Mesodermal cell (in vitro differentiated cells): ENCODE measurements at regions not wholly inside any gene's neighbourhood (a gene's known extent, or its start where the extent isn't known, plus 50 kb on each side); places are given as distances from the start of the nearest gene placed in this dataset.
"Not testable (repeated sequence)": the region's sequence is repeated elsewhere in the genome, so short reads cannot be mapped to it uniquely, and the experiment has no call there.

Source experiments
- H3K27ac ChIP-seq: 2 replicates; pipeline ENCODE4 v1.7.0; 2013; ENCODE audit warnings: mild to moderate bottlenecking, low read depth, low read length, moderate library complexity; ENCODE audit not compliant: severe bottlenecking
- H3K36me3 ChIP-seq: 2 replicates; pipeline ENCODE4 v1.7.1; 2013; ENCODE audit warnings: mild to moderate bottlenecking, low read length, moderate library complexity; ENCODE audit not compliant: control insufficient read depth, insufficient read depth
- H3K4me1 ChIP-seq: one replicate; pipeline ENCODE4 v1.7.1; 2013; ENCODE audit warnings: mild to moderate bottlenecking, low read length; ENCODE audit not compliant: insufficient read depth, control insufficient read depth, poor library complexity, severe bottlenecking
- H3K4me3 ChIP-seq: 2 replicates; pipeline ENCODE4 v1.7.0; 2013; ENCODE audit warnings: low read length, control low read depth, mild to moderate bottlenecking; ENCODE audit not compliant: insufficient read depth, poor library complexity, severe bottlenecking; ENCODE audit errors: extremely low read depth
- H3K9me3 ChIP-seq: 2 replicates; pipeline ENCODE4 v1.7.1; 2013; ENCODE audit warnings: mild to moderate bottlenecking, low read length, moderate library complexity; ENCODE audit not compliant: control insufficient read depth
- WGBS, 2 experiments: methylation state at CpG; one replicate each; pipeline ENCODE4 v1.1.5; 2013; ENCODE audit warnings: missing lambda C conversion rate in 2 of 2; ENCODE audit not compliant: insufficient coverage in 2 of 2; 5-methylcytosine and 5-hydroxymethylcytosine counted together

GRCh38 chr1:94658221-94658620, 116.7 kb upstream of the F3 start:
- peak overlapping the region; percentile 33 for H3K27ac ChIP-seq
- H3K4me3 ChIP-seq = no peak overlapping the region
- peaks cover 21% of the 10 kb centered on the region for H3K4me1 ChIP-seq
- no peaks in the 10 kb centered on the region for H3K36me3 ChIP-seq
- WGBS, 2 experiments = no CpG with 5 or more reads among the region's 3 CpGs
- H3K9me3 ChIP-seq = no peaks in the 10 kb centered on the region

- WGBS, 2 experiments = 58 to 100% methylated on average over 1 to 2 of the region's 4 CpGs
- Histone ChIP-seq H3K27ac (peak overlapping the region; percentile 33), H3K4me1 (peaks cover 22% of the 10 kb centered on the region)
- not testable (repeated sequence) for H3K36me3 ChIP-seq, H3K4me3 ChIP-seq, H3K9me3 ChIP-seq
Measured at GRCh38 chr1:94657776-94658175, 116.2 kb upstream of the F3 start.

GRCh38 chr1:94656967-94657366, 115.4 kb upstream of the F3 start:
- H3K4me1 ChIP-seq = peaks cover 22% of the 10 kb centered on the region
- no peak overlapping the region for H3K27ac ChIP-seq
- WGBS, 2 experiments = no CpG with 5 or more reads among the region's 2 CpGs
- no peak overlapping the region for H3K4me3 ChIP-seq
- H3K9me3 ChIP-seq = no peaks in the 10 kb centered on the region
- H3K36me3 ChIP-seq = no peaks in the 10 kb centered on the region

- no peaks in the 10 kb centered on the region for H3K9me3 ChIP-seq
- no peak overlapping the region for H3K4me3 ChIP-seq
- peaks cover 17% of the 10 kb centered on the region for H3K4me1 ChIP-seq
- no peaks in the 10 kb centered on the region for H3K36me3 ChIP-seq
- WGBS, 2 experiments = 82 to 90% methylated on average over 4 of the region's 4 CpGs
- no peak overlapping the region for H3K27ac ChIP-seq
Measured at GRCh38 chr1:94654919-94655318, 113.4 kb upstream of the F3 start.

- WGBS, 2 experiments = 100% methylated on average over 1 of the region's 1 CpG; no CpG with 5 or more reads in 1 of the 2 experiments
- peaks cover 17% of the 10 kb centered on the region for H3K4me1 ChIP-seq
- no peak overlapping the region for H3K27ac ChIP-seq
- H3K36me3 ChIP-seq = no peaks in the 10 kb centered on the region
- H3K4me3 ChIP-seq = no peak overlapping the region
- no peaks in the 10 kb centered on the region for H3K9me3 ChIP-seq
Measured at GRCh38 chr1:94654459-94654858, 112.9 kb upstream of the F3 start.

- Histone ChIP-seq H3K27ac (no peak overlapping the region), H3K9me3 (no peaks in the 10 kb centered on the region), H3K4me3 (no peak overlapping the region), H3K4me1 (peaks cover 17% of the 10 kb centered on the region), H3K36me3 (no peaks in the 10 kb centered on the region)
- no CpG with 5 or more reads among the region's 1 CpG for WGBS, 2 experiments
Measured at GRCh38 chr1:94654031-94654430, 112.5 kb upstream of the F3 start.

GRCh38 chr1:94653454-94653853, 111.9 kb upstream of the F3 start:
- H3K4me3 ChIP-seq = no peak overlapping the region
- no peak overlapping the region for H3K27ac ChIP-seq
- H3K4me1 ChIP-seq = peaks cover 17% of the 10 kb centered on the region
- no peaks in the 10 kb centered on the region for H3K9me3 ChIP-seq
- H3K36me3 ChIP-seq = no peaks in the 10 kb centered on the region
- 93% methylated on average over 2 of the region's 3 CpGs; no CpG with 5 or more reads in 1 of the 2 experiments for WGBS, 2 experiments

- H3K4me1 ChIP-seq = peaks cover 12% of the 10 kb centered on the region
- no peaks in the 10 kb centered on the region for H3K9me3 ChIP-seq
- WGBS, 2 experiments = 94 to 100% methylated on average over 2 of the region's 2 CpGs
- H3K36me3 ChIP-seq = no peaks in the 10 kb centered on the region
- H3K4me3 ChIP-seq = no peak overlapping the region
- H3K27ac ChIP-seq = no peak overlapping the region
Measured at GRCh38 chr1:94651076-94651475, 109.5 kb upstream of the F3 start.

GRCh38 chr1:94650301-94650700, 108.7 kb upstream of the F3 start:
- Histone ChIP-seq H3K27ac (no peak overlapping the region), H3K4me3 (no peak overlapping the region), H3K36me3 (no peaks in the 10 kb centered on the region), H3K9me3 (no peaks in the 10 kb centered on the region), H3K4me1 (peaks cover 12% of the 10 kb centered on the region)
- WGBS, 2 experiments = no CpG with 5 or more reads among the region's 2 CpGs

- Histone ChIP-seq H3K4me1 (peaks cover 11% of the 10 kb centered on the region), H3K27ac (no peak overlapping the region), H3K4me3 (no peak overlapping the region), H3K9me3 (no peaks in the 10 kb centered on the region), H3K36me3 (no peaks in the 10 kb centered on the region)
- 89 to 93% methylated on average over 8 to 10 of the region's 14 CpGs for WGBS, 2 experiments
Measured at GRCh38 chr1:94648225-94649007, 106.9 kb upstream of the F3 start.

GRCh38 chr1:94646786-94647555, 105.4 kb upstream of the F3 start:
- 94 to 95% methylated on average over 4 of the region's 6 CpGs for WGBS, 2 experiments
- peaks cover 8% of the 10 kb centered on the region for H3K4me1 ChIP-seq
- H3K9me3 ChIP-seq = no peaks in the 10 kb centered on the region
- H3K4me3 ChIP-seq = no peak overlapping the region
- H3K27ac ChIP-seq = no peak overlapping the region
- H3K36me3 ChIP-seq = no peaks in the 10 kb centered on the region
